ENCODE measurements at regions not wholly inside any gene's neighbourhood (a gene's known extent, or its start where the extent isn't known, plus 50 kb on each side); places are given as distances from the start of the nearest gene placed in this dataset.
"Not testable (repeated sequence)": the region's sequence is repeated elsewhere in the genome, so short reads cannot be mapped to it uniquely, and the experiment has no call there.

- no peak for DNase-seq
Observed at GRCh38 chr4:1589098-1589497, 95.0 kb downstream of the FAM53A start.

GRCh38 chr4:1588306-1588705 is 95.8 kb downstream of the FAM53A start:
- DNase-seq, result no peak

GRCh38 chr4:1584498-1584897 is 99.6 kb downstream of the FAM53A start:
- DNase-seq, result no peak

GRCh38 chr4:1583859-1584258 is 100.3 kb downstream of the FAM53A start:
- no peak for DNase-seq

- no peak for DNase-seq
Observed at GRCh38 chr4:1583051-1583785, 100.9 kb downstream of the FAM53A start.

GRCh38 chr4:1582227-1582626 is 101.9 kb downstream of the FAM53A start:
- DNase-seq, result no peak

GRCh38 chr4:1581164-1581894 is 102.8 kb downstream of the FAM53A start:
- DNase-seq, result peak; percentile 88 to 95

GRCh38 chr4:1580692-1581012 is 103.5 kb downstream of the FAM53A start:
- not testable (repeated sequence) for DNase-seq

- DNase-seq, result peak; percentile 84 to 94
Observed at GRCh38 chr4:1579901-1580691, 104.0 kb downstream of the FAM53A start.

GRCh38 chr4:1579001-1579900 is 104.9 kb downstream of the FAM53A start:
- peak; percentile 83 to 86 for DNase-seq

GRCh38 chr4:1578251-1578773 is 105.8 kb downstream of the FAM53A start:
- no peak for DNase-seq

- DNase-seq, result no peak
Observed at GRCh38 chr4:1577822-1578217, 106.3 kb downstream of the FAM53A start.

- no peak for DNase-seq
Observed at GRCh38 chr4:1576961-1577821, 106.9 kb downstream of the FAM53A start.

- DNase-seq, result no peak
Observed at GRCh38 chr4:1576304-1576960, 107.7 kb downstream of the FAM53A start.

GRCh38 chr4:1575418-1576303 is 108.5 kb downstream of the FAM53A start:
- DNase-seq, result no peak

GRCh38 chr4:1574601-1575417 is 109.3 kb downstream of the FAM53A start:
- DNase-seq, result no peak

- DNase-seq, result no peak
Observed at GRCh38 chr4:1573830-1574459, 110.2 kb downstream of the FAM53A start.

All from inflammatory macrophage (primary cell).